ENCODE measurements at regions not wholly inside any gene's neighbourhood (a gene's known extent, or its start where the extent isn't known, plus 50 kb on each side); places are given as distances from the start of the nearest gene placed in this dataset.

DNA sequence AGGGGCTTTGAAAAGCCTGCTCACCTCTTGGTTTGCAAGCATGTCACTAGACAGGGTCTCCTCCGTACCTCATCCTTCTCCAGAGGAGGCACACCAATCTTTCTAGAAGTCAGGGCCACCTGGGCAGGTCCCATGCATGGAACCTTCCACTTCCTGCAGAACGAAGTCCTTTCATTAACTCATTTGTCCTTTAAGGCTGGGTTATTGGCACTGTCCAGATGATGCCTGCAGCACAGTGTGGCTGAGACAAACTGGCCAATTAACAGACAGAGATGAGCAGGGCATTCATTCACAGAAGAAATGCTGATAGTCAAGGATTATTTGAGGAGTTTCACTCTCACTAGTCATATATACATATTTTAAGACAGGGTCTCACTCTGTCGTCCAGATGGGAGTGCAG, 245.3 kb downstream of the TFCP2L1 start:
- CTCF ChIA-PET = interaction anchor here (1.2 to 2.8 kb wide), 2 partner anchors 32 to 56 kb away, joined by 4 to 12 read pairs; no protein-coding TSS in a partner anchor
- H3K27me3 ChIP-seq (ENCODE audit: control insufficient read depth, insufficient read depth, low read length) = peaks cover 24% of the 10 kb centered on the region
- no peak for DNase-seq (ENCODE audit: low read depth)

DNA sequence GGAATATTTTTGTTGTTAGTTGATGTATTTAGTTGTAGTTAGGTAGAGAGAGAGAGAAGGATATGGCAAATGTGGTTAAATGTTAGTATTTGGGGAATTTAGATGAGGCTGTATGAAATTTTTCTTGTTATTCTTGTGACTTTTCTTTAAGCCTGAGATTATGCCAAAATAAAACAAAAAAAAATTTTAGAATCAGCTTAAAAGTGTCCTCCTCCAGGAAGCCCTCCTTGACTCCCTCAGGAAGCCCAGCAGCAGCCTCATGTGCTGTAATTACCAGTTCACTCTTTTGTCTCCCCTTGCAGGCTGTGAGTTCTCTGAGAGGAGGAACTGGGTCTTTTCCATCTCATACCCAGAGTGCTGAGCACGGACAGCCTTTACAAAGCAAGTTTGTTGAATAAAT, 243.5 kb downstream of the TFCP2L1 start:
- Histone ChIP-seq H3K36me3 (ENCODE audit: control insufficient read depth, insufficient read depth, low read length) (no peaks in the 10 kb centered on the region), H3K4me3 (ENCODE audit: low read depth, low read length) (no peak overlapping the region), H3K27me3 (ENCODE audit: control insufficient read depth, insufficient read depth, low read length) (peaks cover 19% of the 10 kb centered on the region)
- no peak for DNase-seq (ENCODE audit: low read depth)
- POLR2A ChIA-PET = no interaction called here
- CTCF ChIA-PET = no interaction called here
- TF ChIP-seq, protein P1, sequence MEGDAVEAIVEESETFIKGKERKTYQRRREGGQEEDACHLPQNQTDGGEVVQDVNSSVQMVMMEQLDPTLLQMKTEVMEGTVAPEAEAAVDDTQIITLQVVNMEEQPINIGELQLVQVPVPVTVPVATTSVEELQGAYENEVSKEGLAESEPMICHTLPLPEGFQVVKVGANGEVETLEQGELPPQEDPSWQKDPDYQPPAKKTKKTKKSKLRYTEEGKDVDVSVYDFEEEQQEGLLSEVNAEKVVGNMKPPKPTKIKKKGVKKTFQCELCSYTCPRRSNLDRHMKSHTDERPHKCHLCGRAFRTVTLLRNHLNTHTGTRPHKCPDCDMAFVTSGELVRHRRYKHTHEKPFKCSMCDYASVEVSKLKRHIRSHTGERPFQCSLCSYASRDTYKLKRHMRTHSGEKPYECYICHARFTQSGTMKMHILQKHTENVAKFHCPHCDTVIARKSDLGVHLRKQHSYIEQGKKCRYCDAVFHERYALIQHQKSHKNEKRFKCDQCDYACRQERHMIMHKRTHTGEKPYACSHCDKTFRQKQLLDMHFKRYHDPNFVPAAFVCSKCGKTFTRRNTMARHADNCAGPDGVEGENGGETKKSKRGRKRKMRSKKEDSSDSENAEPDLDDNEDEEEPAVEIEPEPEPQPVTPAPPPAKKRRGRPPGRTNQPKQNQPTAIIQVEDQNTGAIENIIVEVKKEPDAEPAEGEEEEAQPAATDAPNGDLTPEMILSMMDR (IDR thresholded peaks at IDR 0.05; ENCODE audit: insufficient read depth, low read depth, low read length) = no peak

More for the DNA sequence above, 245.3 kb downstream of the TFCP2L1 start:
- Histone ChIP-seq H3K4me3 (ENCODE audit: low read depth, low read length) (no peak overlapping the region), H3K36me3 (ENCODE audit: control insufficient read depth, insufficient read depth, low read length) (no peaks in the 10 kb centered on the region)
- POLR2A ChIA-PET = no interaction called here
- TF ChIP-seq, protein P1 (IDR thresholded peaks at IDR 0.05; ENCODE audit: insufficient read depth, low read depth, low read length) = no peak

DNA sequence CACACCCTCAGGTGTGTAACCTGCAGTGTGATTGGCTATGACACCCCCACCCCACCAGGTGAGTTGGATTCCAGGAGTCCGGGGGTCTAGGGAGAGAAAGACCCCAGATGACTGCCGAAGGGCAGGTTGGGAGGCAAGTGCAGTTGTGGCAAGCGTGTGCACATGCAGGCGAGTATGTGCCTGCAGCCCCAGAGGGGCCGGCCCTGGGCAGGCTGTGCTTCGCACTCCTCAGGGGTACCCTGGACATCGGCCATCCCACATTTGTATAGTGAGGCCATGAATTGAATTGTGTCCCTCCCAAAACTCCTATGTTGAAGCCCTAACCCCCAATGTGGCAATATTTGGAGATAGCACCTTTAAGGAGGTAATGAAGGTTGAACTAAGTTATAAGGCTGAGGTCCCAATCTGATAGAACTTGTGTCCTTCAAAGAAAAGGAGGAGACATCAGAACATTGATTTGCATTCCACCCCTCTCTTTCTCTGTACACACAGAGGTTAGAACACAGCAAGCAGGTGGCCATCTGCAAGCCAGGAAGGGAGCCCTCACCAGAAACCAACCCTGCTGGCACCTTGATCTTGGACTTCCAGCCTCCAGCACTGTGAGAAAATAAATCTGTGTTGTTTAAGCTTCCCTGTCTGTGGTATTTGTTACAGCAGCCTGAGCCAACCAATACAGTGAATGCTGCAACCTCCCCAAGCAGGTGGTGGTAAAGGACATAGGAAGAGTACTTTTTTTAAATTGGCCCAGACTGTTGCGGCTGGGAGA, 241.8 kb downstream of the TFCP2L1 start:
- peaks cover 17% of the 10 kb centered on the region for H3K27me3 ChIP-seq (ENCODE audit: control insufficient read depth, insufficient read depth, low read length)
- no peak overlapping the region for H3K4me3 ChIP-seq (ENCODE audit: low read depth, low read length)
- no peak for DNase-seq (ENCODE audit: low read depth)
- POLR2A ChIA-PET = no interaction called here
- CTCF ChIA-PET = interaction anchor here (0.6 to 1.2 kb wide), 2 partner anchors 17 to 146 kb away, joined by 3 to 5 read pairs; no protein-coding TSS in a partner anchor
- TF ChIP-seq, protein P1 (IDR thresholded peaks at IDR 0.05; ENCODE audit: insufficient read depth, low read depth, low read length) = no peak
- no peaks in the 10 kb centered on the region for H3K36me3 ChIP-seq (ENCODE audit: control insufficient read depth, insufficient read depth, low read length)

DNA sequence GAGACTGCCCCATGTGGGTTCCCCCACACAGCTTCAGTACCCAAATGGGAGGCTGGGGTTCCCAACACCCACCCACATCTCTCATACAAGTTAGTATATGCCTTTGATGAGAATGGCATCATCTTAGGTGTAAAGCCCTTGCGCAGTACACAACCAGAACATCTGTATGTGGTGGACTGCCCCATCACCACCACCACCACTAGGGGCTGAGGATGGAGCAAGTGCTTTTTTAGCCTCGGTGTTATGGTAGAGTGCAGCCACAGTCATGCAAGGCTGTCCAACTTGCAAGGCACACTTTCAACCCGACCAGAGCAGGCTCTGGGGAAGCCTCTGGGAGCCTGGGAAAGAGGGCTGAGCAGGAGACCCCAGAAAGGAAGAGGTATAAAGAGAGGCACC, 241.2 kb downstream of the TFCP2L1 start:
- ChIA-PET POLR2A (no interaction called here), CTCF (interaction anchor here (1.2 kb wide), 2 partner anchors 12 to 17 kb away, joined by 3 to 5 read pairs; no protein-coding TSS in a partner anchor)
- DNase-seq (ENCODE audit: low read depth) = no peak
- TF ChIP-seq, protein P1 (IDR thresholded peaks at IDR 0.05; ENCODE audit: insufficient read depth, low read depth, low read length) = no peak
- Histone ChIP-seq H3K36me3 (ENCODE audit: control insufficient read depth, insufficient read depth, low read length) (no peaks in the 10 kb centered on the region), H3K27me3 (ENCODE audit: control insufficient read depth, insufficient read depth, low read length) (peaks cover 13% of the 10 kb centered on the region), H3K4me3 (ENCODE audit: low read depth, low read length) (no peak overlapping the region)

DNA sequence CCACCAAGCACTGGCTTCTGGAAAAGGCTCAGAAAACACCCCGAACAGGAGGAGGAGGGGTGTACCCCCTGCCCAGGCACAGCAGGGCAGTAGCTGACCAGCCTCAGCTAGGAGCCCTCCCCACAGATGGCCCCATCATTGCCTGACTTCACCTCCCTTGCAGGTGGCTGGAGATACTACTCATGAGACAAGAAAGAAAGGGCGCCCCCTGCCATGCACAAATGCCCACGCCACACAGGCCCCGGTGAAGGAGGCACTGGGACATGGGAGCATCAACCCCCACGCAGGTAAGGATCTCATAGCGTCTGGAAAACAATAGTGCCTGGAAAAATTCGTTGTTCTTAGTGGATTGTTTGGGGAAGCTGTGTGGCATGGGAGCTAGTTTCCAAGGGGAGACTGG, 240.6 kb downstream of the TFCP2L1 start:
- Histone ChIP-seq H3K4me3 (ENCODE audit: low read depth, low read length) (no peak overlapping the region), H3K27me3 (ENCODE audit: control insufficient read depth, insufficient read depth, low read length) (peaks cover 11% of the 10 kb centered on the region), H3K36me3 (ENCODE audit: control insufficient read depth, insufficient read depth, low read length) (no peaks in the 10 kb centered on the region)
- POLR2A ChIA-PET = no interaction called here
- TF ChIP-seq, protein P1 (IDR thresholded peaks at IDR 0.05; ENCODE audit: insufficient read depth, low read depth, low read length) = no peak
- CTCF ChIA-PET = interaction anchor here (1.0 to 1.5 kb wide), 5 partner anchors 8 to 364 kb away, joined by 3 to 5 read pairs (median 4); no protein-coding TSS in a partner anchor
- DNase-seq (ENCODE audit: low read depth) = no peak

Measured in BJ (cell line).